Adrenal gland (tissue), 9 donors: ENCODE measurements at regions not wholly inside any gene's neighbourhood (a gene's known extent, or its start where the extent isn't known, plus 50 kb on each side); places are given as distances from the start of the nearest gene placed in this dataset.

ENCODE experiments used
- DNase-seq, 7 donors: peaks; one replicate each; pipeline ENCODE4 v3.0.0-alpha.2; 2019 to 2020
- H3K27ac ChIP-seq, 5 donors: fragments of 200-600 bp; sonication (generic) in 4 of 5; 1 replicate in 3 of 5; 2 replicates in 2 of 5; pipeline versions ENCODE4 v1.5.1 to v1.8.0; 2016 to 2020; ENCODE audit warnings: mild to moderate bottlenecking in 1 of 5
- H3K27me3 ChIP-seq: fragments of 200-600 bp; 2 replicates; pipeline ENCODE4 v1.8.0; 2021
- H3K36me3 ChIP-seq, 2 donors: fragments of 200-600 bp; replicated peaks in 1 of 2; 1 replicate in 1 of 2; 2 replicates in 1 of 2; pipeline versions ENCODE4 v1.5.1 to v1.8.0; 2018 to 2022
- H3K4me1 ChIP-seq, 2 donors: fragments of 200-600 bp; replicated peaks in 1 of 2; 1 replicate in 1 of 2; 2 replicates in 1 of 2; pipeline versions ENCODE4 v1.5.1 to v1.8.0; 2018 to 2021
- H3K4me3 ChIP-seq, 4 donors: fragments of 200-600 bp; sonication (generic) in 3 of 4; one replicate each; pipeline ENCODE4 v1.5.1; 2016 to 2018
- H3K9me3 ChIP-seq, 3 donors: fragments of 200-600 bp; sonication (generic) in 1 of 3; replicated peaks in 1 of 3; 1 replicate in 2 of 3; 2 replicates in 1 of 3; pipeline versions ENCODE4 v1.5.1 to v1.8.0; 2016 to 2021
- CTCF ChIP-seq, 6 experiments: fragments of 450-650 bp in 4 of 6; fragments of 200-600 bp in 2 of 6; sonication (generic) in 1 of 6; IDR thresholded peaks; 1 replicate in 5 of 6; 2 replicates in 1 of 6; pipeline versions ENCODE4 v1.5.1 to v1.8.0; 2016 to 2021; ENCODE audit warnings: antibody characterized with exemption in 6 of 6, mild to moderate bottlenecking in 2 of 6, moderate library complexity in 1 of 6
- POLR2A ChIP-seq, 2 donors: fragments of 450-650 bp; IDR thresholded peaks; one replicate each; pipeline ENCODE4 v1.6.1; 2017; ENCODE audit warnings: antibody characterized with exemption in 2 of 2, mild to moderate bottlenecking in 2 of 2, moderate library complexity in 1 of 2
- WGBS, 4 donors: extraction: QIAGEN DNeasy Blood & Tissue Kit in 2 of 4; methylation state at CpG; one replicate each; pipeline versions ENCODE4 v1.1.5 to v1.1.7; 2013 to 2017; 5-methylcytosine and 5-hydroxymethylcytosine counted together
- intact Hi-C, 2 donors: fragments of 100-400 bp; cut with DNase I; formaldehyde crosslinking; loops; one replicate each; pipeline versions ENCODE4 v1.14.1 to v1.15.0; 2022 to 2023
- donor health status: healthy with polysubstance abuse.
- donor health status: Bipolar disorder and iron deficiency.
- donor health status: DM: yes; HTN: yes; CAD: no.
- donor health status: DM: no; HTN: no; CAD: no.
- donor health status: DM: no; HTN: no; CAD: no.

- 78 to 93% (median 86%) methylated on average over 2 of the region's 2 CpGs for WGBS, 4 donors
- H3K27me3 ChIP-seq = no peaks in the 10 kb centered on the region
- H3K4me1 ChIP-seq = no peaks in the 10 kb centered on the region
- DNase-seq = no peak
- no peak overlapping the region for H3K4me3 ChIP-seq
- no peak for TF ChIP-seq CTCF (IDR thresholded peaks at IDR 0.05)
- no peaks in the 10 kb centered on the region for H3K9me3 ChIP-seq
- no peaks in the 10 kb centered on the region for H3K36me3 ChIP-seq
- intact Hi-C loops = no loop called here
- no peak overlapping the region for H3K27ac ChIP-seq
Measured at GRCh38 chr2:140144611-140145010, 1364.4 kb upstream of the NXPH2 start.

GRCh38 chr2:140138736-140139135, 1358.5 kb upstream of the NXPH2 start:
- TF ChIP-seq POLR2A (IDR thresholded peaks at IDR 0.05) = no peak
- TF ChIP-seq CTCF (IDR thresholded peaks at IDR 0.05) = no peak
- no peak for DNase-seq
- no peak overlapping the region for H3K4me3 ChIP-seq
- no peaks in the 10 kb centered on the region for H3K4me1 ChIP-seq
- intact Hi-C loops = no loop called here
- H3K27ac ChIP-seq = no peak overlapping the region
- H3K9me3 ChIP-seq = no peaks in the 10 kb centered on the region
- 85 to 94% (median 88%) methylated on average over 6 of the region's 6 CpGs for WGBS, 4 donors
- no peaks in the 10 kb centered on the region for H3K27me3 ChIP-seq
- H3K36me3 ChIP-seq = no peaks in the 10 kb centered on the region

GRCh38 chr2:140136861-140137260, 1356.7 kb upstream of the NXPH2 start:
- DNase-seq = no peak
- no peaks in the 10 kb centered on the region for H3K4me1 ChIP-seq
- WGBS, 4 donors = 83 to 93% (median 91%) methylated on average over 1 of the region's 1 CpG
- no peak overlapping the region for H3K27ac ChIP-seq
- no peak overlapping the region for H3K4me3 ChIP-seq
- H3K27me3 ChIP-seq = no peaks in the 10 kb centered on the region
- no peaks in the 10 kb centered on the region for H3K9me3 ChIP-seq
- intact Hi-C loops = no loop called here
- TF ChIP-seq CTCF (IDR thresholded peaks at IDR 0.05) (no peak), POLR2A (IDR thresholded peaks at IDR 0.05) (no peak)
- no peaks in the 10 kb centered on the region for H3K36me3 ChIP-seq

- no peaks in the 10 kb centered on the region for H3K9me3 ChIP-seq
- H3K27me3 ChIP-seq = no peaks in the 10 kb centered on the region
- H3K27ac ChIP-seq = no peak overlapping the region
- no peak for DNase-seq
- intact Hi-C loops = no loop called here
- no peaks in the 10 kb centered on the region for H3K4me1 ChIP-seq
- no peaks in the 10 kb centered on the region for H3K36me3 ChIP-seq
- TF ChIP-seq POLR2A (IDR thresholded peaks at IDR 0.05) = no peak
- H3K4me3 ChIP-seq = no peak overlapping the region
Measured at GRCh38 chr2:140136366-140136765, 1356.2 kb upstream of the NXPH2 start.

GRCh38 chr2:140128909-140129308, 1348.7 kb upstream of the NXPH2 start:
- intact Hi-C loops = no loop called here
- no peak overlapping the region for H3K4me3 ChIP-seq
- no peak for TF ChIP-seq CTCF (IDR thresholded peaks at IDR 0.05)
- no peak for TF ChIP-seq POLR2A (IDR thresholded peaks at IDR 0.05)
- 84 to 93% (median 86%) methylated on average over 2 of the region's 2 CpGs for WGBS, 4 donors
- H3K9me3 ChIP-seq = no peaks in the 10 kb centered on the region
- H3K27ac ChIP-seq = no peak overlapping the region
- no peak for DNase-seq
- no peaks in the 10 kb centered on the region for H3K27me3 ChIP-seq
- no peaks in the 10 kb centered on the region for H3K36me3 ChIP-seq
- H3K4me1 ChIP-seq = no peaks in the 10 kb centered on the region
